GM21390 (cell line): ENCODE measurements at regions not wholly inside any gene's neighbourhood (a gene's known extent, or its start where the extent isn't known, plus 50 kb on each side); places are given as distances from the start of the nearest gene placed in this dataset.

Experiments used
- ATAC-seq: cut with Tn5 transposase; IDR thresholded peaks from one replicate; pipeline ENCODE4 v1.9.1; 2021; ENCODE audit not compliant: unreplicated experiment

- no peak for ATAC-seq
Observed at GRCh38 chr17:14833201-14833785, 431.8 kb downstream of the PMP22 start.

GRCh38 chr17:14831491-14831890 is 433.6 kb downstream of the PMP22 start:
- no peak for ATAC-seq

GRCh38 chr17:14827396-14827919 is 437.7 kb downstream of the PMP22 start:
- ATAC-seq, result no peak

- ATAC-seq, result no peak
Observed at GRCh38 chr17:14826358-14826757, 438.8 kb downstream of the PMP22 start.

GRCh38 chr17:14818469-14818868 is 446.7 kb downstream of the PMP22 start:
- no peak for ATAC-seq

- ATAC-seq, result no peak
Observed at GRCh38 chr17:14815079-14815478, 450.0 kb downstream of the PMP22 start.

GRCh38 chr17:14813649-14814370 is 451.3 kb downstream of the PMP22 start:
- ATAC-seq, result no peak

- ATAC-seq, result no peak
Observed at GRCh38 chr17:14808425-14808824, 456.7 kb downstream of the PMP22 start.

GRCh38 chr17:14805348-14805747 is 459.8 kb downstream of the PMP22 start:
- ATAC-seq, result no peak

- ATAC-seq, result no peak
Observed at GRCh38 chr17:14803826-14804225, 461.3 kb downstream of the PMP22 start.

- ATAC-seq, result no peak
Observed at GRCh38 chr17:14797801-14798200, 467.3 kb downstream of the PMP22 start.

GRCh38 chr17:14797021-14797420 is 468.1 kb downstream of the PMP22 start:
- ATAC-seq, result no peak

- ATAC-seq, result no peak
Observed at GRCh38 chr17:14794961-14795360, 470.2 kb downstream of the PMP22 start.

- ATAC-seq, result no peak
Observed at GRCh38 chr17:14793237-14793636, 471.9 kb downstream of the PMP22 start.

GRCh38 chr17:14792746-14793145 is 472.4 kb downstream of the PMP22 start:
- no peak for ATAC-seq

GRCh38 chr17:14791221-14791620 is 473.9 kb downstream of the PMP22 start:
- no peak for ATAC-seq

- ATAC-seq, result no peak
Observed at GRCh38 chr17:14790521-14790920, 474.6 kb downstream of the PMP22 start.

GRCh38 chr17:14784997-14785696 is 480.0 kb downstream of the PMP22 start:
- peak; percentile 76 for ATAC-seq

- ATAC-seq, result no peak
Observed at GRCh38 chr17:14781123-14781522, 480.2 kb downstream of the HS3ST3B1 start.

GRCh38 chr17:14780097-14780651 is 479.3 kb downstream of the HS3ST3B1 start:
- ATAC-seq, result no peak

- ATAC-seq, result no peak
Observed at GRCh38 chr17:14779241-14779640, 478.4 kb downstream of the HS3ST3B1 start.

GRCh38 chr17:14777291-14777690 is 476.4 kb downstream of the HS3ST3B1 start:
- no peak for ATAC-seq
